IPS-18c (cell line): ENCODE measurements at regions not wholly inside any gene's neighbourhood (a gene's known extent, or its start where the extent isn't known, plus 50 kb on each side); places are given as distances from the start of the nearest gene placed in this dataset.

Experiments
- H3K4me3 ChIP-seq: 2 replicates; pipeline ENCODE4 v1.7.0; 2013; ENCODE audit warnings: low read depth, mild to moderate bottlenecking, low read length, moderate library complexity; ENCODE audit not compliant: insufficient read depth
- H3K9me3 ChIP-seq: one replicate; pipeline ENCODE4 v1.6.1; 2013; ENCODE audit warnings: mild to moderate bottlenecking, low read length, moderate library complexity; ENCODE audit not compliant: control insufficient read depth, insufficient read depth

DNA sequence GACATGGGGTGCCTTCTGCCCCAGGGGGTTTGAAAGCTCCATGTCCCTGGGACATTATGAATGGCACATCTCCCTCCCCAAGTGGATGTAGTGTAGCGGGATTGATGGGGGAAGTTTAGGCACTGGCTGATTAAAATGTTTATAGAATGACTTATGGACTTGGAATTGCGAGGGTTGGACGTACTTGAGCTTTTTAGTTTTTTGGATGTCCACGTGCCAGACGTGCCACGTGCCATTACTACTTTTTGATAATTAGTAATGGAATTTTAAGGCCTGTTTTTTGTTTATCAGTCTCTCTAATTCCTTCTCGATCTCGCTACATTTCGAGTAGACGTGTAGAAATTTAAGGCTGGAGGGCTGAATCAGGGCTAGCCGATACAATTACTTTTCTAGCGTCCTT, 162.8 kb downstream of the TBXT start:
- no peak overlapping the region for H3K4me3 ChIP-seq

GRCh38 chr6:166004471-166004870, 163.2 kb downstream of the TBXT start:
- Histone ChIP-seq H3K4me3 (no peak overlapping the region), H3K9me3 (peaks cover 2% of the 10 kb centered on the region)

More for the DNA sequence above, 162.8 kb downstream of the TBXT start:
- peaks cover 2% of the 10 kb centered on the region for H3K9me3 ChIP-seq

- Histone ChIP-seq H3K4me3 (no peak overlapping the region), H3K9me3 (peaks cover 2% of the 10 kb centered on the region)
These were observed 164.1 kb downstream of the TBXT start for GRCh38 chr6:166003569-166003968.

- no peak overlapping the region for H3K4me3 ChIP-seq
- peaks cover 2% of the 10 kb centered on the region for H3K9me3 ChIP-seq
These were observed 166.3 kb downstream of the TBXT start for GRCh38 chr6:166001359-166001758.

GRCh38 chr6:165999279-165999678, 168.4 kb downstream of the TBXT start:
- no peak overlapping the region for H3K4me3 ChIP-seq
- peaks cover 2% of the 10 kb centered on the region for H3K9me3 ChIP-seq

- Histone ChIP-seq H3K9me3 (peaks cover 2% of the 10 kb centered on the region), H3K4me3 (no peak overlapping the region)
These were observed 169.6 kb downstream of the TBXT start for GRCh38 chr6:165998072-165998471.

DNA sequence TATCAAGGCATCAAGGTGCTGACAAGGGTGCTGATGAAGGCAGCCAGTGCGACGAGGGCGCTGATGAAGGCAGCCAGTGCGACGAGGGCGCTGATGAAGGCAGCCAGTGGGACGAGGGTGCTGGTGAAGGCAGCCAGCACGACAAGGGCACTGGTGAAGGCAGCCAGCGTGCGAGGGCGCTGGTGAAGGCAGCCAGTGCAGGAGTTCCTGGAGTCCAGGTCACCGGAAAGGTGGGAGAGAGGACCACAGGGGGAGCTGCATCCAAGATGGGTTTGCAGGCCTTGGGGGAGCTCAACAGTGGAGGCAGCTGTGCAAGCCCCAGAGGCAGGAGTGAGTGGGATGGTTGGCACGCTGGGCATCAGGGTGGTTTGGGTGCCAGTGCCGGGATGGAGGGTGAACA, 176.3 kb downstream of the TBXT start:
- Histone ChIP-seq H3K4me3 (no peak overlapping the region), H3K9me3 (no peaks in the 10 kb centered on the region)

GRCh38 chr6:165990216-165990615, 177.4 kb downstream of the TBXT start:
- Histone ChIP-seq H3K9me3 (no peaks in the 10 kb centered on the region), H3K4me3 (no peak overlapping the region)

DNA sequence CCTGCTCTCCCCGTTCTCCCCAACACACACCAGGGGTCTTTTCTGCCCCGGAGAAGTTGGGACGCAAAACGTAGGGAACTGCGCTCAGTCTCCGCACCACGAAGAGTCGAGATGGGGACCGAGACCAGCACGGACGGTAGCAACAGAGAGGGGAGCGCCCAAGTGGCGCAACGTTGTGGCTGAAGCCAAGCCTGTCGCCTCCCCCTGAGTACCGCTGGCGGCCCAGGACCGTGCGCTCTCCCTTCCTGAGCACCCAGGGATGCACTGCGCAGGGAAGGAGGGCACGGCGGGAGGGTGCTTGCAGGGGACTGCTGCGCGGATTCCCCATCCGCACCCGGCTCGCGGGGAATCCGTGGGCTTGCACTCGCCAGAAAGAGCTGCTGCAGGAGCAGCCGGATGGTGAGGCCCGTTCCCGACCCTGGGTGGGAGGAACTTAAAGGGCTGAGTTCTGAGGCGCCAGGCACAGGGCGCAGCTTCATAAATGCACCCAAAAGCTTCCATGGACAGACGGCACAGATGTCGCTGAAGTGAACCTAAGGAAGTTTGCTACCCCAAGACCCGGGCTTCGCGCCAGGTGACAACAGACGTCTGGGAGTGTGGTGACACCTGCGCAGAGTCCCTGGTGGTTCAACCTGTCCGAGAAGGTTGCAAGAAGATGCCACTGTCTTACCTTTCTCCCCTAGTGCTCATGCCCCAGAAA, 178.7 kb downstream of the TBXT start:
- H3K4me3 ChIP-seq, result peak overlapping the region; percentile 55
- H3K9me3 ChIP-seq, result no peaks in the 10 kb centered on the region

DNA sequence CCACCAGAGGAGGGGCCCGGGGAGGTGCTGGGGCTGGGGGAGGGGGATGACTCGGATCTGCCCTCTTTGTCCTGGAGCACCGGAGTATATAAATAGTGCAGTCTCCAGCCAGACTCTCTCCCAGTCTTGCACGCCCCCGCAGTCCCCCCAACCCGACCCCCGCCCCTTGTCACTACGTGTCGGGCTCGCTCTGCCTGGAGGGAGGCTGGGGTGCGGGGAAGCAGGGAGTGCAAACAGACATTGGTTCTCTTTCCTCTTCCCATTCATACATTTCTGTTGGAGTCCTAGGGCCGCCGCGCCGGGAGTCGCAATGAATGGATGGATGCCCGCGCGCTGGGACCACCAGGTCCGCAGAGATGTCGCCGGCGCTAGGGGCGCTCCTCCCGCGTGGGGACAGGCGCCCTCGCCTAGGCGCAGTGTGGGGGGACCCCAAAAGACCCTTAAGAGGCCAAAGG, 179.3 kb downstream of the TBXT start:
- Histone ChIP-seq H3K4me3 (peak overlapping the region; percentile 55), H3K9me3 (no peaks in the 10 kb centered on the region)

DNA sequence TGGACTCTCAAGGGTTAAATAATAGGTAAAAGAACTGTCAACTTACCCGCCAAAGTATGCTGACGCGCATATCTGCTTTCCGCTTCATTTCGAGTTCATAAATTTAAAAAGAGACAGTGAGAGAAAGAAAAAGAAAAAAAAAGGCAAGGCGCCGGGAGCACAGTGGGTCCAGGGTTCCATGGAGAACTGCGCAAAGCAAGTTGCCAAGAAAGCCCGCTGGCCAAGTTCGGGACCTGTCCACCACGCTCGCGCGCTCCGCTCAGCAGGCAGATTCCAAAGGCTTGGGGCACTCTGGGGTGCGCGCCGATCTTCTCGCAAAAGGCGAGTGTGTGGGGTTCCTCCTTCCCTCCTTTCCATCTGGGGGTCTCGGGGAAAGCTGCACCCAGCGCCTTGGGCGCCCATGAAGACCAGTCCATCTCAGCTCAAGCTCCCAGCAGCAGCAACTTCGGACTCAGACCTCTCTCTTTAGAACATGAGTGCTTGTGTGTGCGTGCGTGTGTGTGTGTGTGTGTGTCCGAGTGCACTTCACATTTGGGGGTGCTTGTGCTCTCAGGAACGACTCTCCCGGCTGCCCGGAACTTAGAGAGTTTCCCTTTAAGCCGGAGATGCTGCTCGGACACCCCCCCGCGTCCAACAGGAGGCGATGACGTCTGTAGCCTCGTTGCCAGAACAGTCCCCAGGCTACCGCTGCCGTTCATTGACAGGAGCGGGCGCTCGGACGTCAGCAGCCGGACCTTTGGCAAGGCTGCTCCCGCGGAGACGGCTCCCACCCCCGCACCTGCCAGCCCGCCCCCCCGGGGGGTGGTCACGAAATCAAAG, 180.0 kb downstream of the TBXT start:
- Histone ChIP-seq H3K4me3 (peak overlapping the region; percentile 55), H3K9me3 (no peaks in the 10 kb centered on the region)

DNA sequence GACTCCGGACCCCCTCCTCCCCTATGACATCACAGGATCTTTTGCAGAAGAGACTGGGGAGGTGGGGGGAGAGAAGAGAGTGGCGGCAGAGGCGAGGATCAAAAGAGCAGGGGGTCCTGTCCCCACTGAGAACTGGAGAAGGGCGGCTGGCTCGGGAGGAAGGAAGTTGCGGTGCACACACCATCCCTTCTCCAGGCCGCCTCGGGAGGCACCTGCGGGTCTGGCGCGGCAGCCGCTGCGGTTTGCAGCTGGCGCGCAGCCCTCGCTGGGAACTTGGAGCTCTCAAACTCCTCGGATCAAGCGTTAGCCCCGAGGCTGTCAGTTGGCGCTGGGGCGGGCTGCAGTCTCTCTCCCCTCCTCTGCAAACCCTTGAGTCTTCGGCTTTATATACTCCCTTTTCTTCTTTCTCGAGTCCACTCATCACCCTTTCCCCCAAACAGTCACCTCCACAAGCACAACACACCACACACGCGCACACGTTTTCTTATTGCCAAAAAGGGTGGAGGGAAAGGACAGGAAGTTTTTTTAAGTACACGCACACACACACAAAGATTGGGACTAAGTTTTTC, 180.7 kb downstream of the TBXT start:
- H3K4me3 ChIP-seq, result peak overlapping the region; percentile 55; the same call in 1 of the 2 replicates

GRCh38 chr6:165986311-165986913, 181.2 kb downstream of the TBXT start:
- H3K4me3 ChIP-seq, result peak overlapping the region; percentile 55; the same call in 1 of the 2 replicates

More for the DNA sequence above, 180.7 kb downstream of the TBXT start:
- H3K9me3 ChIP-seq, result no peaks in the 10 kb centered on the region

DNA sequence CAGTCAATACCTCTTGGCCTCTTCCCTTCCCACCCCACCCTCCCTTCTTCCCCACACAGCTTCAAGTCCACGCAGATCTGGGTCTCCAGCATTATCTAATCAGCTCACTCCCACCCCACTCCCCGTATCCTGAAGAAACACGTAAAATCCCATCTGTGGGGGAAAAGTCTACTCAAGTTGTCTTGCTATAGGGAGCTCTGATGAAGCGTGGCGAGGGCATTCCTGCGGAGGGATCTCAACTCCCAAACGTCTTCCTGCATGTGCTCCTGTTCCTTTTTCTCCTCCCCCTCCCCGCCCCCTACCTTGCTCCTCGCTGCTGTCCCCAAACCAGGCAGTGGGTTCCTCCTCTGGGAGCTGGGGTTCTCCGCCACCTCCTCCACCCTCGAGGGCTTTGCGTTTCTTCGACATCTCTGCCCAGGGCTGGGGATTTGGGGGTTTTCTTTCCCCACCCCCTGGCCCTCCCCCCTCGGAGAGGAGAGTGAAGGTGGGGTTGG, 181.8 kb downstream of the TBXT start:
- peak overlapping the region; percentile 29 for H3K4me3 ChIP-seq
- H3K9me3 ChIP-seq, result no peaks in the 10 kb centered on the region

More at GRCh38 chr6:165986311-165986913, 181.2 kb downstream of the TBXT start:
- H3K9me3 ChIP-seq, result no peaks in the 10 kb centered on the region

DNA sequence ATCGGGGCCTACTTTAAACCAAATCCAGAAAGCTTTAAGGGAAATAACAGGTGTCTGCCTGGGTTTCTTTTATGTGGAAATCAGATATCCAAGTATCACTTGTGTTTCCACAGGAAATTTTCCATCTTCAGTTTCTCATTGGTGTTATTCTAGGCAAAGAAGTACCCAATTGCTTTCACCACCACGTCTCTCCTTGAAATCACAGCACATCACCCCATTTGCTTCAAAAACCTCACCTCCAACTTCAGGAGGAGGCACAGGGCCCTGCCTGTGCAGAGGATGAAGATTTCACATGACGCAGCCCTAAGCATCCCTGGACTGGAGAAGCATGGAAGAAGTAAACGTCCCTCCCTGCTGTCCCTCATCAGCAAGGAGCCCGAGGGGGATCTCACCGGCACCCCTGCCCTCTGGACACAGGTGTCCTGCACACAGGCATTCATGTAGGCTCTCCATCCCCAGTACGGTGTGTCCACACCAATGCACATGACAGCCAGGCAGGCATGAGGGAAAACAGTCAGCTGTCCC, 182.3 kb downstream of the TBXT start:
- Histone ChIP-seq H3K9me3 (no peaks in the 10 kb centered on the region), H3K4me3 (no peak overlapping the region; the same call in 1 of the 2 replicates)

GRCh38 chr6:165984729-165985275, 182.8 kb downstream of the TBXT start:
- Histone ChIP-seq H3K4me3 (no peak overlapping the region), H3K9me3 (no peaks in the 10 kb centered on the region)
